Keratinocyte (primary cell): ENCODE measurements at regions not wholly inside any gene's neighbourhood (a gene's known extent, or its start where the extent isn't known, plus 50 kb on each side); places are given as distances from the start of the nearest gene placed in this dataset.

ENCODE experiments used
- DNase-seq: peaks from one replicate; pipeline ENCODE4 v3.0.0-alpha.2; 2011; ENCODE audit warnings: low read depth, missing footprints, low spot score
- FAIRE-seq: peaks from 2 replicates; lab custom pipeline; 2011; peaks lifted over from hg19 to GRCh38; lab: Jason Lieb, UNC
- H2AFZ ChIP-seq: 2 replicates; pipeline ENCODE4 v1.6.0; 2012; ENCODE audit warnings: low read length, control low read depth, inconsistent platforms; ENCODE audit not compliant: control insufficient read depth
- H3K27ac ChIP-seq: 2 replicates; pipeline ENCODE4 v1.5.1; 2011; ENCODE audit warnings: low read length; ENCODE audit not compliant: control insufficient read depth, insufficient read depth
- H3K27me3 ChIP-seq: 3 replicates; pipeline ENCODE4 v1.6.0; 2011; ENCODE audit warnings: low read length; ENCODE audit not compliant: control insufficient read depth, insufficient read depth; ENCODE audit errors: extremely low read depth
- H3K36me3 ChIP-seq, 2 experiments: 2 replicates in 1 of 2; 3 replicates in 1 of 2; pipeline ENCODE4 v1.5.1; 2011; ENCODE audit warnings: low read length in 2 of 2, mild to moderate bottlenecking in 1 of 2; ENCODE audit not compliant: control insufficient read depth in 2 of 2, insufficient read depth in 2 of 2; ENCODE audit errors: extremely low read depth in 1 of 2
- H3K4me1 ChIP-seq: 3 replicates; pipeline ENCODE4 v1.5.1; 2011; ENCODE audit warnings: low read length; ENCODE audit not compliant: control insufficient read depth, insufficient read depth; ENCODE audit errors: extremely low read depth
- H3K4me2 ChIP-seq: 3 replicates; pipeline ENCODE4 v1.6.0; 2011; ENCODE audit warnings: low read depth, low read length; ENCODE audit not compliant: control insufficient read depth, insufficient read depth; ENCODE audit errors: extremely low read depth
- H3K4me3 ChIP-seq, 3 experiments: fragments of 200-600 bp in 1 of 3; sonication (generic) in 1 of 3; 2 replicates in 2 of 3; 3 replicates in 1 of 3; pipeline ENCODE4 v1.5.1; 2011 to 2016; ENCODE audit warnings: low read length in 3 of 3, mild to moderate bottlenecking in 3 of 3, control low read depth in 2 of 3, inconsistent platforms in 1 of 3, low read depth in 1 of 3, mixed read lengths in 1 of 3, mixed run types in 1 of 3, moderate library complexity in 1 of 3; ENCODE audit not compliant: control insufficient read depth in 2 of 3, insufficient read depth in 2 of 3; ENCODE audit errors: extremely low read depth in 1 of 3
- H3K79me2 ChIP-seq: 2 replicates; pipeline ENCODE4 v1.6.0; 2012; ENCODE audit warnings: low read length; ENCODE audit not compliant: control insufficient read depth, insufficient read depth
- H3K9ac ChIP-seq: 3 replicates; pipeline ENCODE4 v1.6.0; 2011; ENCODE audit warnings: low read length; ENCODE audit not compliant: control insufficient read depth, insufficient read depth; ENCODE audit errors: extremely low read depth
- H3K9me1 ChIP-seq: 3 replicates; pipeline ENCODE4 v1.6.0; 2011; ENCODE audit warnings: low read length; ENCODE audit not compliant: control insufficient read depth, insufficient read depth; ENCODE audit errors: extremely low read depth
- H3K9me3 ChIP-seq: 2 replicates; pipeline ENCODE4 v1.5.1; 2012; ENCODE audit warnings: low read depth, low read length; ENCODE audit not compliant: control insufficient read depth
- H4K20me1 ChIP-seq: 3 replicates; pipeline ENCODE4 v1.6.0; 2011; ENCODE audit warnings: low read length; ENCODE audit not compliant: control insufficient read depth, insufficient read depth; ENCODE audit errors: extremely low read depth
- CTCF ChIP-seq, 3 experiments: IDR thresholded peaks in 1 of 3; conservative IDR thresholded peaks in 1 of 3; optimal IDR thresholded peaks in 1 of 3; 2 replicates in 2 of 3; 3 replicates in 1 of 3; pipeline versions ENCODE3 to v1.5.1; 2011; ENCODE audit warnings: low read length in 3 of 3, mild to moderate bottlenecking in 3 of 3, moderate library complexity in 2 of 3, control low read depth in 1 of 3, inconsistent platforms in 1 of 3; ENCODE audit not compliant: insufficient read depth in 2 of 3; ENCODE audit errors: extremely low read depth in 1 of 3
- EZH2 ChIP-seq: IDR thresholded peaks from one replicate; pipeline ENCODE4 v1.6.1; 2012; ENCODE audit warnings: inconsistent platforms, mild to moderate bottlenecking, low read length, moderate library complexity
- dilution Hi-C: fragments of 300-500 bp; cut with MboI; formaldehyde crosslinking; loops from one replicate; pipeline ENCODE4 v1.7.0; 2020; ENCODE audit warnings: low sequenced_read_pairs; ENCODE audit not compliant: extremely low pct_ligation_motif_present

GRCh38 chr4:114420069-114420468, 178.5 kb upstream of the UGT8 start:
- dilution Hi-C loops, result no loop called here
- Histone ChIP-seq H3K4me1 (no peaks in the 10 kb centered on the region), H3K27me3 (no peaks in the 10 kb centered on the region), H3K4me2 (no peak overlapping the region), H3K9me3 (no peaks in the 10 kb centered on the region), H3K79me2 (no peaks in the 10 kb centered on the region), H4K20me1 (no peaks in the 10 kb centered on the region), H3K9me1 (no peaks in the 10 kb centered on the region), H3K27ac (no peak overlapping the region), H3K36me3 (no peaks in the 10 kb centered on the region), H3K4me3 (no peak overlapping the region), H3K9ac (no peak overlapping the region), H2AFZ (no peak overlapping the region)
- TF ChIP-seq EZH2 (no peak), CTCF (optimal IDR thresholded peaks at IDR 0.05 in 1 of 3, IDR thresholded peaks at IDR 0.05 in 1 of 3, conservative IDR thresholded peaks at IDR 0.05 in 1 of 3; ENCODE audit: extremely low read depth in 1 of 3, insufficient read depth in 2 of 3, low read length in 3 of 3) (no peak)
- DNase-seq, result no peak
- no peak for FAIRE-seq

- H3K4me3 ChIP-seq, result no peak overlapping the region
- no peaks in the 10 kb centered on the region for H4K20me1 ChIP-seq
- no peak overlapping the region for H2AFZ ChIP-seq
- DNase-seq (no peak), FAIRE-seq (no peak)
- TF ChIP-seq CTCF (optimal IDR thresholded peaks at IDR 0.05 in 1 of 3, IDR thresholded peaks at IDR 0.05 in 1 of 3, conservative IDR thresholded peaks at IDR 0.05 in 1 of 3; ENCODE audit: extremely low read depth in 1 of 3, insufficient read depth in 2 of 3, low read length in 3 of 3) (no peak), EZH2 (no peak)
- H3K79me2 ChIP-seq, result no peaks in the 10 kb centered on the region
- H3K4me2 ChIP-seq, result no peak overlapping the region
- H3K4me1 ChIP-seq, result no peaks in the 10 kb centered on the region
- H3K9me3 ChIP-seq, result no peaks in the 10 kb centered on the region
- H3K27me3 ChIP-seq, result no peaks in the 10 kb centered on the region
- H3K36me3 ChIP-seq, result no peaks in the 10 kb centered on the region
- H3K9ac ChIP-seq, result no peak overlapping the region
- no peaks in the 10 kb centered on the region for H3K9me1 ChIP-seq
- dilution Hi-C loops, result no loop called here
- H3K27ac ChIP-seq, result no peak overlapping the region
Measured at GRCh38 chr4:114423582-114423981, 175.0 kb upstream of the UGT8 start.
